H9 (cell line): ENCODE measurements at regions not wholly inside any gene's neighbourhood (a gene's known extent, or its start where the extent isn't known, plus 50 kb on each side); places are given as distances from the start of the nearest gene placed in this dataset.

Experiments used
- DNase-seq: peaks from one replicate; pipeline ENCODE4 v3.0.0-alpha.2; 2017
- H2AFZ ChIP-seq: one replicate; pipeline ENCODE4 v1.6.1; 2013; ENCODE audit warnings: mild to moderate bottlenecking, low read length, control low read depth, moderate library complexity
- H2AK5ac ChIP-seq: 2 replicates; pipeline ENCODE4 v1.6.1; 2013; ENCODE audit warnings: low read length, control low read depth, mixed read lengths; ENCODE audit not compliant: insufficient read length
- H2BK120ac ChIP-seq: one replicate; pipeline ENCODE4 v1.6.1; 2013; ENCODE audit warnings: low read depth, mild to moderate bottlenecking, low read length, control low read depth, inconsistent platforms; ENCODE audit not compliant: poor library complexity, severe bottlenecking
- H2BK12ac ChIP-seq: 2 replicates; pipeline ENCODE4 v1.6.1; 2013; ENCODE audit warnings: low read length, control low read depth, mixed read lengths, low read depth; ENCODE audit not compliant: insufficient read length
- H2BK15ac ChIP-seq: 2 replicates; pipeline ENCODE4 v1.6.1; 2013; ENCODE audit warnings: low read depth, low read length, control low read depth
- H2BK20ac ChIP-seq: one replicate; pipeline ENCODE4 v1.6.1; 2013; ENCODE audit warnings: low read depth, mild to moderate bottlenecking, low read length, control low read depth, inconsistent platforms; ENCODE audit not compliant: poor library complexity, severe bottlenecking
- H2BK5ac ChIP-seq: 2 replicates; pipeline ENCODE4 v1.6.1; 2013; ENCODE audit warnings: low read length, control low read depth, mixed read lengths; ENCODE audit not compliant: insufficient read length
- H3K14ac ChIP-seq: 2 replicates; pipeline ENCODE4 v1.6.1; 2013; ENCODE audit warnings: low read length, control low read depth; ENCODE audit not compliant: insufficient read depth
- H3K18ac ChIP-seq: 2 replicates; pipeline ENCODE4 v1.6.1; 2013; ENCODE audit warnings: low read depth, mild to moderate bottlenecking, mixed read lengths, low read length, control low read depth; ENCODE audit not compliant: insufficient read length
- H3K23ac ChIP-seq: 2 replicates; pipeline ENCODE4 v1.6.1; 2013; ENCODE audit warnings: low read length, control low read depth, mixed read lengths, low read depth; ENCODE audit not compliant: insufficient read length
- H3K23me2 ChIP-seq: 2 replicates; pipeline ENCODE4 v1.6.1; 2013; ENCODE audit warnings: low read depth, mild to moderate bottlenecking, mixed read lengths, low read length, control low read depth; ENCODE audit not compliant: insufficient read length, poor library complexity, severe bottlenecking
- H3K27ac ChIP-seq: 2 replicates; pipeline ENCODE4 v1.5.1; 2013; ENCODE audit warnings: low read length, control low read depth, mixed read lengths, low read depth; ENCODE audit not compliant: insufficient read length
- H3K27me3 ChIP-seq: 2 replicates; pipeline ENCODE4 v1.6.1; 2013; ENCODE audit warnings: low read length, control low read depth, inconsistent platforms; ENCODE audit not compliant: insufficient read depth
- H3K4ac ChIP-seq: 2 replicates; pipeline ENCODE4 v1.6.1; 2013; ENCODE audit warnings: low read depth, mild to moderate bottlenecking, control low read depth, inconsistent platforms, low read length, moderate library complexity
- H3K4me1 ChIP-seq: 2 replicates; pipeline ENCODE4 v1.6.1; 2013; ENCODE audit warnings: low read length, control low read depth, inconsistent platforms; ENCODE audit not compliant: insufficient read depth
- H3K4me2 ChIP-seq: 2 replicates; pipeline ENCODE4 v1.6.1; 2013; ENCODE audit warnings: low read length, control low read depth, mixed read lengths; ENCODE audit not compliant: insufficient read length, insufficient read depth
- H3K56ac ChIP-seq: 2 replicates; pipeline ENCODE4 v1.6.1; 2013; ENCODE audit warnings: low read depth, mild to moderate bottlenecking, mixed read lengths, low read length, control low read depth; ENCODE audit not compliant: insufficient read length
- H3K79me1 ChIP-seq: 2 replicates; pipeline ENCODE4 v1.6.1; 2013; ENCODE audit warnings: low read depth, mild to moderate bottlenecking, moderate library complexity, low read length, control low read depth, inconsistent platforms; ENCODE audit not compliant: insufficient read depth, poor library complexity, severe bottlenecking
- H3K79me2 ChIP-seq: 2 replicates; pipeline ENCODE4 v1.6.1; 2013; ENCODE audit warnings: low read length, control low read depth, inconsistent platforms; ENCODE audit not compliant: insufficient read depth
- H3K9ac ChIP-seq: 2 replicates; pipeline ENCODE4 v1.6.1; 2013; ENCODE audit warnings: low read length, control low read depth, mixed read lengths; ENCODE audit not compliant: insufficient read length; ENCODE audit errors: extremely low read depth
- H3K9me3 ChIP-seq: one replicate; pipeline ENCODE4 v1.6.1; 2013; ENCODE audit warnings: low read depth, low read length, inconsistent platforms; ENCODE audit not compliant: control insufficient read depth
- H3T11ph ChIP-seq: one replicate; pipeline ENCODE4 v1.6.1; 2013; ENCODE audit warnings: mild to moderate bottlenecking, low read length, control low read depth, inconsistent platforms
- H4K20me1 ChIP-seq: one replicate; pipeline ENCODE4 v1.6.1; 2013; ENCODE audit not compliant: control insufficient read depth, insufficient read length, insufficient read depth
- H4K5ac ChIP-seq: 2 replicates; pipeline ENCODE4 v1.6.1; 2013; ENCODE audit warnings: low read depth, mild to moderate bottlenecking, mixed read lengths, low read length, control low read depth; ENCODE audit not compliant: insufficient read length
- H4K8ac ChIP-seq: replicated peaks from 2 replicates; pipeline ENCODE4 v1.6.1; 2013; ENCODE audit warnings: low read length, control low read depth, mixed read lengths, low read depth; ENCODE audit not compliant: insufficient read length
- H4K91ac ChIP-seq: 2 replicates; pipeline ENCODE4 v1.6.1; 2013; ENCODE audit warnings: low read depth, mild to moderate bottlenecking, moderate library complexity, mixed read lengths, low read length, control low read depth; ENCODE audit not compliant: insufficient read length
- H3K27ac Mint-ChIP-seq, 3 experiments: 2 replicates in 2 of 3; 3 replicates in 1 of 3; pipeline ENCODE4 v1.8.0; 2020 to 2021; ENCODE audit warnings: mixed read lengths in 3 of 3, mild to moderate bottlenecking in 1 of 3, moderate library complexity in 1 of 3
- H3K27me3 Mint-ChIP-seq: 2 replicates; pipeline ENCODE4 v1.8.0; 2021; ENCODE audit warnings: low read depth, mild to moderate bottlenecking, moderate library complexity, mixed read lengths
- H3K36me3 Mint-ChIP-seq, 3 experiments: 2 replicates in 2 of 3; 3 replicates in 1 of 3; pipeline ENCODE4 v1.8.0; 2020 to 2021; ENCODE audit warnings: low read depth in 3 of 3, mixed read lengths in 3 of 3; ENCODE audit not compliant: insufficient read depth in 1 of 3
- H3K4me1 Mint-ChIP-seq, 2 experiments: 2 replicates each; pipeline ENCODE4 v1.8.0; 2020; ENCODE audit warnings: mixed read lengths in 2 of 2
- H3K4me3 Mint-ChIP-seq, 2 experiments: 2 replicates in 1 of 2; 3 replicates in 1 of 2; pipeline ENCODE4 v1.8.0; 2020 to 2021; ENCODE audit warnings: mild to moderate bottlenecking in 2 of 2, mixed read lengths in 2 of 2, moderate library complexity in 1 of 2
- H3K9me3 Mint-ChIP-seq, 2 experiments: 2 replicates in 1 of 2; 3 replicates in 1 of 2; pipeline ENCODE4 v1.8.0; 2020; ENCODE audit warnings: mild to moderate bottlenecking in 2 of 2, mixed read lengths in 2 of 2, moderate library complexity in 1 of 2
- CTCF ChIP-seq: fragments of 200-600 bp; sonication (generic); conservative IDR thresholded peaks from 3 replicates; pipeline ENCODE4 v1.8.0; 2021; ENCODE audit warnings: antibody characterized with exemption, mild to moderate bottlenecking

GRCh38 chr9:93818237-93818636, 136.9 kb downstream of the BARX1 start:
- Histone ChIP-seq H3K4me2 (no peak overlapping the region), H2BK20ac (no peak overlapping the region), H2BK120ac (no peak overlapping the region), H3K4me1 (no peaks in the 10 kb centered on the region; the same call in 1 of the 2 replicates), H3K14ac (no peak overlapping the region), H3K18ac (no peak overlapping the region), H3K23ac (no peak overlapping the region), H3K23me2 (no peaks in the 10 kb centered on the region), H2BK5ac (no peak overlapping the region), H2BK15ac (no peak overlapping the region), H4K8ac (no peak overlapping the region), H2BK12ac (no peak overlapping the region), H2AFZ (no peak overlapping the region), H3K79me1 (no peaks in the 10 kb centered on the region), H3T11ph (no peak overlapping the region), H3K79me2 (no peaks in the 10 kb centered on the region), H3K27ac (no peak overlapping the region), H4K91ac (no peak overlapping the region), H3K9ac (no peak overlapping the region), H2AK5ac (no peak overlapping the region), H3K56ac (no peak overlapping the region), H4K20me1 (no peaks in the 10 kb centered on the region), H4K5ac (no peak overlapping the region), H3K4ac (no peak overlapping the region), H3K9me3 (no peaks in the 10 kb centered on the region), H3K27me3 (no peaks in the 10 kb centered on the region)
- peaks cover 44% of the 10 kb centered on the region for H3K27me3 Mint-ChIP-seq
- H3K4me3 Mint-ChIP-seq, result no peak overlapping the region
- DNase-seq, result no peak
- no peak overlapping the region for H3K27ac Mint-ChIP-seq
- TF ChIP-seq CTCF, result no peak
- H3K36me3 Mint-ChIP-seq, result peaks cover 0 to 2% (median 0%) of the 10 kb centered on the region in 3 experiments; a peak in 1 of 7 replicates
- peaks cover 24 to 27% of the 10 kb centered on the region in 2 experiments for H3K4me1 Mint-ChIP-seq
- H3K9me3 Mint-ChIP-seq, result peaks cover 11 to 12% of the 10 kb centered on the region in 2 experiments; a peak in 4 of 5 replicates
